GM18858 (cell line): ENCODE measurements at regions not wholly inside any gene's neighbourhood (a gene's known extent, or its start where the extent isn't known, plus 50 kb on each side); places are given as distances from the start of the nearest gene placed in this dataset.
"Not testable (repeated sequence)": the region's sequence is repeated elsewhere in the genome, so short reads cannot be mapped to it uniquely, and the experiment has no call there.

Experiments used
- ATAC-seq: cut with Tn5 transposase; IDR thresholded peaks from one replicate; pipeline ENCODE4 v1.9.1; 2021; ENCODE audit not compliant: unreplicated experiment

DNA sequence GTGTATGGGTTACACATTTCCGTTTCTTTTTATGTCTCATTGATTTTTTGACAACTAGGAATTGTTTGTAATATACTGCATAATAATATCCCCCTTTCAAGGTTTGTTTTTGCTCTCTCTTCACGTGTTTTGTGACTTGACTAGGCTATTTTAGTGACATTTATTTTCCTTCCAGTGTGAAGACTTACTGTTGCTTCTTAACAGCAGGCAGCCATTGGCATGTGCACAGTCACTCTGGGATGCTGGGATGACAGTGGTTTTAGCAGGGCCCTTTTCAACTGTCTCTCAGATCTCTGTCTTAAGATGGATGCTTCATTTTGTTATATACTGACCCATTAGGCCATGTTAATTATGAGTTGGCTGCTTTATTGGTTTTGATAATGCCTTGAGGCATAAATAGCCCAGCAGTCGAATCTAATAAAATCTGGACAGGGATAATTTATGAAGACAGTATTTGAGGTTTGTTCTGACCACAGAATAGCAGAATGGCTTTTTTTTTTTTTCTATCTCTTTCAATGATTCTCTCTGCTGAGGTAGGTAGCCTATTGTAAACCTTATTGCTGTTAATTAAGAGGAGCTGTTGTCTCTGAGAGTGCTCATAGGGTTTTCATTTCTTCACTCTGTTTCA lies 536.0 kb downstream of the GABRG2 start:
- ATAC-seq, result no peak

DNA sequence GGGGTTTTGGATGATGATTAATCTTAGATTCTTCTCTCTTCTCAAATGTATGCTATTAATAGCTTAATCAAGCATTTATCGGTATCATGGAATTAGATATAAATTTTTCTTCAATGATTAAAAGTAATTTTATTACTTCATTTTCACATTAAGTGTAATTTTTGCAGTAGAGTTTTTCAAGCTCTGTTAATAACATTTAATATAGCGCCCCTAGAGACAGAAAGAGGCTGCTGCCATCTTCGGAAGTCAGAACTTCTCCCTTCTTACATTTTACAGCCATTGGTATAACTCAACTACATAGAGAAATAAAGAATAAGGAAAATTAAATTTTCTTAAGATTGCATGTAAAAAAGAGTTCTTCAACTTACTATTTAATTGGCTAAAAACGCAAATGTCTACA lies 540.3 kb downstream of the GABRG2 start:
- no peak for ATAC-seq

DNA sequence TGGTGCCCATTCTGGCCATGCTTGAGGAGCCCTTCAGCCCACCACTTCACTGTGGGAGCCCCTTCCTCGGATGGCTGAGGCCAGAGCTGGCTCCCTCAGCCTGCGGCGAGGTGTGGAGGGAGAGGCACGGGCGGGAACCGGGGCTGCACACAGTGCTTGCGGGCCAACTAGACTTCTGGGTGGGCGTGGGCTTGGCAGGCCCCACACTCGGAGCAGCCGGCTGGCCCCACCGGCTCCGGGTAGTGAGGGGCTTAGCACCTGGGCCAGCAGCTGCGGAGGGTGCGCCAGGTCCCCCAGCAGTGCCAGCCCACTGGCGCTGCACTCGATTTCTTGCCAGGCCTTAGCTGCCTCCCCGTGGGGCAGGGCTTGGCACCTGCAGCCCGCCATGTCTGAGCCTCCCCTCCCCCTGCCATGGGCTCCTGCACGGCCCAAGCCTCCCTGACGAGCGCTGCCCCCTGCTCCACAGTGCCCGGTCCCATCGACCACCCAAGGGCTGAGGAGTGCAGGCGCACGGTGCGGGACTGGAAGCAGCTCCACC lies 554.2 kb downstream of the GABRG2 start:
- not testable (repeated sequence) for ATAC-seq

DNA sequence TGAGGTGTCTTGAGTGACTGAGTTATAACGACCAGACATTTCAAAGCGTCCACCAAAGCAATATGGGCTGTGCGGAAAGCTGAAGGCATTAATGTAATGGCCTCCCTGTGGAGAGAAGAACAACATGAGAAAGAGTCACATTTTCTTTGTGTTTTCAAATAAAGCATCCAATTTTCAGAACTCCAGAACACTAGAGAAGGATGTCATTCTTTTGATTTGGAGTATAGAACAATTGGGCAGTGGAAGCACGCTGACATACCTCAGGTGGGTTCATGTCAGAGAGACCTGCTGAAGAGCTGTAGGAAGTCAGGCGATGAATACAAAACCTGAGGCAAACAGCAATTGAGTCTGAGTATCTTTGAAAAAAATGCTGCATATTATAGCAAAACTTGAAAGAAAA lies 556.5 kb downstream of the GABRG2 start:
- ATAC-seq, result no peak

DNA sequence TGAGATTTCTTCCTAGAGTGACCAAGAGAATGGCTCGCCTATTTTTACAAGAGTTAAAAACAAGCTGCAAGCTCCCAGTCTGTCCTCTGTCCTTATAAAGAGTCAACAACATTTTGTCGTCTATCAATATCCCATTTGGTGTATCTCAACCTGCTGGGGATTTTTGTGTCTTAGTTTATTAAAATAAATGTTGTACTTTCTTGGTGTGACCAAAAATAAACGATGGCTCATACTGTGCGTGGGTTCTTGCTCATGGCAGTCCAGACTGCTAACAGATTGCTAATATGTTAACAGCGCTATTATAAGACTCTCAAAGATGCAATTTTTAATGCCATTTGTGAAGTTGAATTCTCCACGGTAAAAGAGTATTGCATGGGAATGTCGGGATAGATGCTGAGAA lies 569.9 kb downstream of the GABRG2 start:
- no peak for ATAC-seq

DNA sequence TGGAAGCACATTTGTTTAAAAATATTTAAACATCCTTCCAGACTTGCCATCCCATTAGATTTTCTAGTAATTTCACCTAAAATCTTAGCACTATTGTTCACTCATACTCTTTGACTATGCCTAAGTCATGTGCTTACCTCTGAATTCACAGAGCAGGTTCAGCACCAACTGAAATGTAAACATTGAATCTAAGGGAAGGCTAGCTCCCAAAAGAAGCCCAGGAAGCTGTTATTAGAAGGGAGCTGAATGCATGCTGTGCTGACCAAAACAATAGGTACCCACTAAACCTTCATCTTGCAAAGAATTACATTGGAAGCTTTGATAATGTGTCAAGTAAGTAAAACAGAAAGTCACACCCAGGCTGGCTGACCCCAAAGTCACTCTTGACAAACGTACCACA lies 571.3 kb downstream of the GABRG2 start:
- ATAC-seq, result no peak

DNA sequence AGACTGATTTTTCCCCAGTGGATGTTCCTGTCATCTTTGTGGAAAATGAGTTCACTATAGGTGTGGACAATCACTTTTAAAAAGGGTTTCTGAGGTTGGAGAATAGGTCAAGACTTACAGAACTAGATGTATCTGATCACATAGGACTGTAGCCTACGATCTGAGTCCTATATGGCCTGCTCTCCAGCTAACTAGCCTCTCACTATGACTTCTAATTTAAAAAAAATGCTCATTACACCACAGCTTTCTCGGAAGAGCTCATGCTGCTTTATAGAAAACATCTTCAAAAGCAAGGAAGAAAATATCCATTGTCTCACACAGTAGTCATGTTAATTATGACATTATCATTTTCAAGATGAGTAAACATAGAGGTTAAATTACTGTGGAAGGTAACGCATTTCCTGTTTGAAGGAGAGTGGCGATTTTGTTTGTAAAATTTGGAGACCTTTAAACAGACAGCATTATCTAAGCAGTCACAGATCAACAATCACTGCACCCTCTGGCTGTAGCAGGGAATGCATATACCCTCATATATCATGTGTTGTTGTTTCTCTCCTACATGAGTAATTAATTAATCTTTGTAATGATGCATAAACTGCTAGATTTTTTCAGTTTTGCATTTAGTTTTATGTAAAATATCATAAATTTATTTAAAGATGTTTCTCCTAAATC lies 573.7 kb downstream of the GABRG2 start:
- ATAC-seq, result no peak

DNA sequence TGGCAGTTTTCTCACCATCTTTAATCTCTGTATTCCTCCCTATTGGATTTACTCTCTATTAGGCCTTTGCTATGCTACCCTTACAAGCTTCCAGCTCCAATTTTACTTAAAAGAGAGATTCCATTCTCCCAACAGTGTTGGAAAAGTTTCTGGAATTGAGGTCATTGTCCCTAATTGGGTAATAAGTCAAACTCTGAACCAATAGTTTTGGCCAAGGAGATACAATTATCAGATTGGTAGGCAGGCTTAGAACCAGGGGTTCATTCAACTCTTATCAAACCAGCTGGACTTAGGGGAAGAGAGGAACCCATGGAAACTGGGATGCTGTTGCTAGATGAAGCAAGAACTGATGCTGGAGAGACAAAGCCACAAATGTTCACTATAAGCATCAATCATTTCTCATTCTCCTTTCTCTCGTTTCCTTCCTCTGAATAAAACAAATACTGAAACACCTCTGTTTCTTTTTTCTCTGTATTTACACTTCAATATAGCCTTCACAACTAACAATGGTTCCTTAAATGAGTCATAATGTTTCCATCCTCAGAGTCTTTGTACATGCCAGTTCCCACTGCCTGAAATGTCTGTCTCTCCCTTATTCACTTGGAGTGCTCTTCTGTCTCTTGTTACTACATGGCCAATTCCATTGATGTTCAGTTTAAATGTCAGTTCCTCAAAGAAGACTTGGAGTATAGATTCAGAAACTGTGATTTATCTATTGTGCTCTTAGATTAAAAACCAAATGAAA lies 587.3 kb downstream of the GABRG2 start:
- ATAC-seq, result no peak

DNA sequence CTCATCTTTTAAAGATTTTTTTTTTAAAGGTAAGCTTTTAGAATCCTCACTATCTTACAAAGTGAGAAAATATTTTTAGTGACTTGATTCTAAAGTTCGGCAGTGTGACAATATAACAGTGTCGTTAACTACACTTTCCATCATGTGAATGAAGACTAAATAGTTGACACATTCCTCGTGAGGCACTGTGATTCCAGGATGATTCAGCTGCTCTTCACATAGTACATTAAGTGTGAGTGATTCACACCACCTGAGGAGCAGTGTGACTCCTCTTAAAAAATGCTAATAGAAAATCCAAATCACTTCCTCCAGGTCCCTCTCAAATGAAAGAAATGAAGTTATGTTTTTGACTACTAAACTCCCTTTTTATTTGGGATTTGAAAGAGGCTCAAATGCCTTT lies 589.5 kb downstream of the GABRG2 start:
- no peak for ATAC-seq

DNA sequence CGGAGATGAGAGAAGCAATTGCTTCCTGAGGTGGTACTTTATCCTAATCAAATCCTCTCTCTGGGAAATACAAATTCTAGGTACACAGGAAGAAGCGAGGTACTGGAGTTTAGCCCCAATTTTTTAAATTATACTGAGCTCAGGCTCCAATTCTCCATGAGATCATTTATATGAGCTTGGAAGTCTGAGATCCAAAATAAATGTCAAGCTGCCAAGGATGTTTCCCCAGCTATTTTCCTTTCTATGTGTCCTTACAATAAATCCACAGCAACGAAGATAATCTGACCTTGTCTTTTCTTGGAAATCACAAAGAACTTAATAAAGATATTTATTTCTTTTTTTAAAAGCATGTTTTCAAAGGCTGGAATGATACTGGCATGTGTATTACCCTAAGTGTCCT lies 597.3 kb downstream of the GABRG2 start:
- ATAC-seq, result no peak

DNA sequence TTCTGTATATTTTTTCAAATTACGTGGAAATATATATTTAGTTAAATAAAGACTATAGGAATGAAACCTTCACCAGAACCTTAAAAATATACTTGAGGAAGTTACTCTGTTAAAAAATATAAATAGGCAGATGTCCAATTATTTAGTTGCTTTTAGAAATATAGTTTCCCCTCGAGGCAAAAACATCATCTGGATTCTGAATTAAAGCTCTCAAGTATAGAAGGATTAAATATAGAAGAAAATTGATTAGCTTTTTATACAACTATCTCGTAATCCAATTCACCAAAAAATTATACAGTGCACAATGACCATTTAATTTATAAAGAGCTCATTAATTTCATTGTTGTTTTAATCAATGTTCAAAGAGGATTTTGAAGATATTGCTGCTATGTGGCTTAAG lies 601.4 kb downstream of the GABRG2 start:
- ATAC-seq, result no peak

DNA sequence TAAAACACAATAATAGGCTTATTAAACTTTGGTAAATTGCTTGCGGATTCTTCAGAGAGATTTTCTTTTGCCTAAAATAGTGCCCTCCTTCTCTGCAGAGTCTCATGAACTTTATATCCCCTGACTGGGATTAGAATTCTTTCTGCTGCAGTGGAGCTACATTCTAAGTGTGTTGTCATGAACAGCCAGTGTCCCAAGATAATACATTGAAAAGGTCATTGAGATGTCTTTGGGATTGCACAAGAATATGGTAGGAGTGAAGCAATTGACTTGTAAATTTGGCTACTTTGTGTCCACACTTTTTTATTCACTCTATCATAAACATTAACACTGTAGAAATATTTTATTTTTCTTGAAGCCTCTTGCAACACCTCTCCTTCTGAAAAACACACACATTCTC lies 604.5 kb downstream of the GABRG2 start:
- ATAC-seq, result no peak

DNA sequence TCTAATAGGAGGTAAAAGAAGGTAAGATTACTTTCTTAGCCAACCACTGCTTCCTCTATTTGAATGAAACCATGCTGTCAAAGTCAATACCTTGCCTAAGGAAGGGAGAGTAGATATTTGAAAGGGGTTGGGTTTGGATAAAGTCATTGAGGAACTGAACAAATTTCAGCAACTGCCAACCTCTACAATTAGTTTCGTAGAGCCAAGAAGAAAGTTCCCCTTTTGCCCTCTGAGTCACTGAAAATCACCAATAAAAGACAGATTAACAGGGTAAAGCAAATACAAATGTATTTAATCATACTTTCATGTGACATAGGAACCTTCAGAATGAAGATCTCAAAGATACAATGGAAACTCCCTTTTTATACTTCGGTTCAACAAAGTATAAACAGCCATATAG lies 615.7 kb downstream of the GABRG2 start:
- ATAC-seq, result no peak

DNA sequence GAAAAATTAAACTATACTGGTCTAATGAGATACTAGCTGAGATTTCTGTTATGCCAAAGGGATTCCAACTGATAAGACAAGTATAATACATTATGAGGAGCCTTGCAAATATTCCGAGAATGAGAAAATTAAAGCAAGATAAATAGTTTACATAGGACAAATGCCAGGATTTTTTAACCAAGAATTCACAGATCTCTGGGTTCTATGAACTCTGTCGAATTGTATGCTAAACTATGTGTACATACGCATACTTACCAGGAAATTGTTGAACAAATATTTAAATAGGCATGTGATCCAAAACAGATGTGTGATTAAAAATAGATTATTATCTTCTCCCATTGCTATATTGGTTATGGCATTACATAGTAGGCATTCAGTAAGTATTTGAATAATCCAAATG lies 616.6 kb downstream of the GABRG2 start:
- ATAC-seq, result no peak

DNA sequence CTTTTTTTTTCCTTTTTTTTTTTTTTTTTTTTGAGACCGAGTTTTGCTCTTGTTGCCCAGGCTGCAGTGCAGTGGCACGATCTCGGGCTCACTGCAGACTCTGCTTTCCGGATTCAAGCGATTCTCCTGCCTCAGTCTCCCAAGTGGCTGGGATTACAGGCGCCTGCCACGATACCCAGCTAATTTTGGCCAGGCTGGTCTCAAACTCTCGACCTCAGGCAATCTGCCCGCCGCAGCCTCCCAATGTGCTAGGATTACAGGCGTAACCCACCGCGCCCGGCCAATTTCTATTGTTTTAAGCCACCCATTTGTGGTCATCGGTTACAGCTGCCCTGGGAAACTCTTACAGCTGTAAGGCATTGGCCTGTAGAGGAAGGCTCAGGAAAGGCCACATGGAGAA lies 617.7 kb downstream of the GABRG2 start:
- ATAC-seq, result no peak

DNA sequence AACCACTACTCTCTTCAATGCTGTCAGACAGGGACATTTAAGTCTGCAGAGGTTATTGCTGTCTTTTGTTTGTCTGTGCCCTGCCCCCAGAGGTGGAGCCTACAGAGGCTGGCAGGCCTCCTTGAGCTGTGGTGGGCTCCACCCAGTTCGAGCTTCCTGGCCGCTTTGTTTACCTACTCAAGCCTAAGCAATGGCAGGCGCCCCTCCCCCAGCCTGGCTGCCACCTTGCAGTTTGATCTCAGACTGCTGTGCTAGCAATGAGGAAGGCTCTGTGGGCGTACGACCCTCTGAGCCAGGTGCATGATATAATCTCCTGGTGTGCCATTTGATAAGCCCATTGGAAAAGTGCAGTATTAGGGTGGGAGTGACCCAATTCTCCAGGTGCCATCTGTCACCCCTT lies 628.7 kb downstream of the GABRG2 start:
- not testable (repeated sequence) for ATAC-seq

DNA sequence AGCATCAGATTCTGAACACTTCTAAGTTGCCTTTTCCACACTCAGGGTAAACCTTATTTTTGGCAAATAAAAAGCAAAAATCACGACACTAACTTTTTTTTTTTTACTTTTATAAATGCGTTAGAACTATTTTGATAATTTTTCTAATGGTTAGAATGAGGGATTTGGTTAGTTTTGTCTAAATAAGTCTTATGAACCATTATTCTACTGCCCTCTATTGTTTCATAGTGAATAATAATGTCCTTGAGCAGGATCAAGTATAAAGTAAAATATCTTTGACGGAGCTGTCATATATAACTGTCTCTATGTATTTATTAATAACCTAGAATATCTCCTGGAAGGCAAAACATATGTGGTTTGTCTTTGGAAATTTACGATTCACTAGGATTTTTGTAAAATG lies 631.8 kb downstream of the GABRG2 start:
- no peak for ATAC-seq

DNA sequence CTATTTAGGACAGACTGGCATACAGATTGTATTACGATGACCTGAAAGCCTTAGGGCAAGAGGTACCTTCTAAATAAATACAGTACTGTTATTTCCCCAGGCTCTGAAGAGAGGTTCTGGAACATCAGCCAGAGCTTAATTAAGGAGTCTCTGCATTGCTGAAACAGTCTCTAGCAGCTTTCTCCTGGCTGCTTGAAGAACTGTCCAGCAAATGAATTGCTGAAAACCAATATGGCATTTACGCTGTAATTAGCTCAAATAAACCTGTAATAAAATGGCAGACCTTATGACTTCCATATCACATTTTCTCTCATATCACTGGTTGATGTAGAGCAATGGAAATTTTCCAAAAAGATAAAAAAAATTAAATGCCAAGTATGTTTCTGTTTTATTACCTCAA lies 636.3 kb downstream of the GABRG2 start:
- no peak for ATAC-seq

DNA sequence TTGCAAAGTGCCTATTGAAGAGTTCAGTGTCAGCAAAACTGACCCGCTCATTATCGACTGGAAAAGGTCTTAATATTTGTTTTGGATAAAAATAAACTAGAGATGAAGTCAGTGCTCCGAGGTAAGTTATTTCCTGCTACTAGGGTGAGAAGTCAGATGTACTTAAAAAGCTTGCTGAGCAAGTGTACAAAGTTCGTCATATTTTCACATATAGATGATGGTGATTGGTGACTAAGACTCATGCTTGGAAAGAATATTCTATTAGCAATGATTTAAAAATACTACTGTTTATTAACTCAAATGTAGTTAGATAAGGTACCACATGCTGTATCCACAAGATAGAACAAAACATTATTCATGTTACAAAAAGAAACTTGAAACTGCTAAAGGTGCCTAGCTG lies 643.7 kb downstream of the GABRG2 start:
- no peak for ATAC-seq

DNA sequence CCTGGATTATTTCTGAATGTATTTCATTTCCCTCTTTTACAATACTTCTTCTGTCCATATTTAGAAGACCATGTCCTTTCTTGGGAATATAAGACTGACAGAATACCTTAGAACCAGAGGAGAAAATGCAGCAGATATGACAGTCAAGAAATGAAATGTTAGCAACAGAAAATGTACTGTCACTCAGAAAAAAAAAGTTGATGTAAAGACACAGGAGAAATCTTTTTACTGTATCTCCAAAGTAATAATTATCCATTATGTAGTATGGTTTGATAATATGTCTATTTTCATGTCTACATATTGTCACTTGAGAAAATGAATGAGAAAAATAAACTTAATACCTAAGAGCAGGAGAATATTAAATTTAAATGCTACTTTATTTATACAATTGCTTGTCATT lies 652.1 kb downstream of the GABRG2 start:
- ATAC-seq, result no peak

DNA sequence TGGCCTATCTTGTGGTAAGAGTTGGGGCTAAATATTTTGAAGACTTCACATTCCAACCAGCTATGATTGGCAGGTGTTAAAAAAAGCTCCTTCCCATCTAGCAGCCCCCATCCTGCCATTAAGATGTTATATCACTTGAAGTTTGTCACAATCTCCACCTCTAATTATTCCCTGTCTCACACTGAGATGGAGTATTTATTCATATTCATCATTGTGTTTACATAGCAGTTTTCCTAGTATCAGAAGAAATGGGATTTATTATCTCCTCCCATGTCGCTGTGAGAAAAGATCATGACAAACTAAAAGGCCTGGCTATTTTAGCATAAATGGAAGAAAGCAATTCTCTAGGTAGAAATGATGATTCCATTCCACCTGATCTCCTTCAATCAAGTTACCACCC lies 653.6 kb downstream of the GABRG2 start:
- no peak for ATAC-seq

DNA sequence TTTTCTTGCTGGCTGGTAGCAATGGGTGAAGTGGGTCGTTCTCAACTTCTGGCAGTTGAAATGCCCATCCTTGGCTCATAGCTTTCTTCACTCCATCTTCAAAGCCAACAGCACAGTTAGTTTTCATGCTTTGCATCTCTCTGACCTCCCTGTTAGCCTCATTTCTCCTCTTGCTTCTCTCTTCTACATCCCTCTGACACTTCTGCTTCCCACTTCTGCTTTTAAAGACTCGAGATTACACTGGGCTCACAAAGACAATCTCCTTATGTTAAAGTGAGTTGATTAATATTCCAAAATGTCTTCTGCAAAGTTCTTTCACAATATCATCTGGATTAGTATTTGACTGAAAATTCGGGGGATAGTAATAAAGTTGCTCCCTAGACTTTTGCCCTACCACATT lies 684.8 kb upstream of the CCNG1 start:
- ATAC-seq, result no peak
